ENCODE measurements at regions not wholly inside any gene's neighbourhood (a gene's known extent, or its start where the extent isn't known, plus 50 kb on each side); places are given as distances from the start of the nearest gene placed in this dataset.

GRCh38 chr12:58249610-58250009 lies 308.2 kb downstream of the ATP23 start:
- TF ChIP-seq CTCF (IDR thresholded peaks at IDR 0.05; ENCODE audit: low read depth, low read length, poor library complexity, severe bottlenecking) = no peak
- TF ChIP-seq EZH2phosphoT487 (IDR thresholded peaks at IDR 0.05; ENCODE audit: borderline replicate concordance, low read length) = no peak

Measured in DOHH2 (cell line).